GM12878 (cell line): ENCODE measurements at regions not wholly inside any gene's neighbourhood (a gene's known extent, or its start where the extent isn't known, plus 50 kb on each side); places are given as distances from the start of the nearest gene placed in this dataset.

ENCODE experiments used
- CTCF ChIP-seq, 3 experiments: IDR thresholded peaks in 2 of 3; conservative IDR thresholded peaks in 1 of 3; 2 replicates each; pipeline ENCODE4 v1.5.1; 2011; ENCODE audit warnings: low read depth in 3 of 3, low read length in 3 of 3, mild to moderate bottlenecking in 3 of 3, control low read depth in 2 of 3, moderate library complexity in 2 of 3, inconsistent platforms in 1 of 3, mixed read lengths in 1 of 3; ENCODE audit not compliant: control insufficient read depth in 2 of 3, insufficient read depth in 1 of 3; ENCODE audit errors: extremely low read depth in 1 of 3
- ETV6 ChIP-seq, 2 experiments: fragments of 450-650 bp in 1 of 2; IDR thresholded peaks in 1 of 2; conservative IDR thresholded peaks in 1 of 2; 2 replicates each; pipeline ENCODE4 v1.6.1; 2014; ENCODE audit warnings: antibody characterized with exemption in 1 of 2, borderline replicate concordance in 1 of 2, low read depth in 1 of 2, mild to moderate bottlenecking in 1 of 2, moderate library complexity in 1 of 2
- MAX ChIP-seq: IDR thresholded peaks from 2 replicates; pipeline ENCODE4 v1.6.1; 2012; ENCODE audit warnings: low read depth, low read length, improper control_type of control experiment
- NRF1 ChIP-seq: conservative IDR thresholded peaks from 2 replicates; pipeline ENCODE4 v1.6.1; 2011; ENCODE audit warnings: mild to moderate bottlenecking, low read depth, low read length, improper control_type of control experiment
- SMC3 ChIP-seq: IDR thresholded peaks from 2 replicates; pipeline ENCODE4 v1.6.1; 2011; ENCODE audit warnings: low read length, improper control_type of control experiment, borderline replicate concordance
- SP1 ChIP-seq: IDR thresholded peaks from one replicate; pipeline ENCODE4 v1.6.1; 2011; ENCODE audit warnings: low read depth, low read length
- SREBF2 ChIP-seq: IDR thresholded peaks from 2 replicates; pipeline ENCODE4 v1.6.1; 2012; ENCODE audit warnings: mild to moderate bottlenecking, low read length
- SRF ChIP-seq, 2 experiments: IDR thresholded peaks; 2 replicates each; pipeline ENCODE4 v1.6.1; 2011; ENCODE audit warnings: low read depth in 2 of 2, low read length in 2 of 2, mild to moderate bottlenecking in 1 of 2, moderate library complexity in 1 of 2
- ZBED1 ChIP-seq: IDR thresholded peaks from 2 replicates; pipeline ENCODE4 v1.6.1; 2016; ENCODE audit warnings: borderline replicate concordance

DNA sequence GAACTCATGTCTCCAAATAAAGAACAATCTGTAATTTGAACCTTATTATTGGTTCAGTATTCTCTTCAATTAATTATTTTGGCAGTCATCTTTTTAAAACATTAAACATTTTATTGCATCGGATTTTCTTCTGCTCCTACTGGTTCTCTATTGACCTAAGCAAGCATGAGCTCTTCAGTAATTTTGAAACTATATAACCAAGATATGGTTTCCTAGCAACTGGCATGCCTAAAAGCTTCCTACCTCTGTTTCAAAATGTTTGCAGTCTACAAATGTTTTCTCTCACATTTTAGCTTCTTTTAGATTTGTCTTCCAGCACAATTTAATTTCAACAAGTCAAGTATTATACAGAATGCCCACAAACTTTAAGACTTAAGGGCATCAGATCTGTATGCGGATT is 371.3 kb downstream of the GPM6A start:
- TF ChIP-seq ETV6 (conservative IDR thresholded peaks at IDR 0.05 in 1 of 2, IDR thresholded peaks at IDR 0.05 in 1 of 2; ENCODE audit: borderline replicate concordance in 1 of 2, low read depth in 1 of 2) (no peak), ZBED1 (no peak), SRF (IDR thresholded peaks at IDR 0.05; ENCODE audit: low read depth in 2 of 2, low read length in 2 of 2) (no peak), SREBF2 (no peak), MAX (no peak), CTCF (IDR thresholded peaks at IDR 0.05 in 2 of 3, conservative IDR thresholded peaks at IDR 0.05 in 1 of 3; ENCODE audit: control insufficient read depth in 2 of 3, extremely low read depth in 1 of 3, insufficient read depth in 1 of 3, low read depth in 3 of 3, low read length in 3 of 3) (no peak), SP1 (no peak), SMC3 (no peak), NRF1 (no peak)
